Activated CD8-positive, alpha-beta memory T cell treated with anti-CD3 and anti-CD28 coated beads, Interleukin-2, amount 50 U/mL, for 4 hours (primary cell): ENCODE measurements at regions not wholly inside any gene's neighbourhood (a gene's known extent, or its start where the extent isn't known, plus 50 kb on each side); places are given as distances from the start of the nearest gene placed in this dataset.
"Not testable (repeated sequence)": the region's sequence is repeated elsewhere in the genome, so short reads cannot be mapped to it uniquely, and the experiment has no call there.

ENCODE experiments used
- DNase-seq: peaks from one replicate; pipeline ENCODE4 v3.0.0-alpha.2; 2020

- DNase-seq, result no peak
These were observed 413.2 kb downstream of the MIAT start for GRCh38 chr22:27070594-27070993.

- DNase-seq, result no peak
These were observed 416.4 kb downstream of the MIAT start for GRCh38 chr22:27073601-27074425.

- no peak for DNase-seq
These were observed 417.8 kb downstream of the MIAT start for GRCh38 chr22:27075028-27075678.

GRCh38 chr22:27075891-27076290 lies 418.5 kb downstream of the MIAT start:
- DNase-seq, result no peak

- DNase-seq, result not testable (repeated sequence)
These were observed 420.7 kb downstream of the MIAT start for GRCh38 chr22:27078064-27078463.

GRCh38 chr22:27080036-27080578 lies 422.7 kb downstream of the MIAT start:
- no peak for DNase-seq

GRCh38 chr22:27080863-27081262 lies 423.5 kb downstream of the MIAT start:
- DNase-seq, result no peak

- no peak for DNase-seq
These were observed 426.2 kb downstream of the MIAT start for GRCh38 chr22:27083610-27084009.

GRCh38 chr22:27084130-27084529 lies 426.7 kb downstream of the MIAT start:
- no peak for DNase-seq

GRCh38 chr22:27086080-27087044 lies 429.0 kb downstream of the MIAT start:
- DNase-seq, result no peak

- no peak for DNase-seq
These were observed 429.7 kb downstream of the MIAT start for GRCh38 chr22:27087051-27087450.

GRCh38 chr22:27088026-27088425 lies 430.6 kb downstream of the MIAT start:
- DNase-seq, result no peak

GRCh38 chr22:27089264-27089663 lies 431.9 kb downstream of the MIAT start:
- DNase-seq, result no peak

GRCh38 chr22:27090611-27091011 lies 433.2 kb downstream of the MIAT start:
- no peak for DNase-seq

GRCh38 chr22:27093422-27093821 lies 436.0 kb downstream of the MIAT start:
- no peak for DNase-seq

- no peak for DNase-seq
These were observed 437.4 kb downstream of the MIAT start for GRCh38 chr22:27094633-27095308.

- DNase-seq, result no peak
These were observed 440.1 kb downstream of the MIAT start for GRCh38 chr22:27097506-27097905.

- no peak for DNase-seq
These were observed 440.5 kb downstream of the MIAT start for GRCh38 chr22:27097933-27098332.

GRCh38 chr22:27099946-27100722 lies 442.7 kb downstream of the MIAT start:
- no peak for DNase-seq

GRCh38 chr22:27100789-27101188 lies 443.4 kb downstream of the MIAT start:
- DNase-seq, result no peak

- DNase-seq, result no peak
These were observed 443.9 kb downstream of the MIAT start for GRCh38 chr22:27101288-27101687.

- no peak for DNase-seq
These were observed 447.1 kb downstream of the MIAT start for GRCh38 chr22:27104449-27104848.
